NCI-H524 treated with DMSO at 0.1 percent for 48 hours (cell line): ENCODE measurements at regions not wholly inside any gene's neighbourhood (a gene's known extent, or its start where the extent isn't known, plus 50 kb on each side); places are given as distances from the start of the nearest gene placed in this dataset.
A peak's percentile ranks its signal among the peaks of the same experiment; 100 is the strongest.

Experiments used
- DNase-seq: peaks from one replicate; lab custom pipeline; 2025; lab: John Stamatoyannopoulos, UW

GRCh38 chr5:51908215-51908614 lies 525.0 kb downstream of the ISL1 start:
- DNase-seq: no peak

GRCh38 chr5:51944500-51945125 lies 561.4 kb downstream of the ISL1 start:
- DNase-seq: no peak

- DNase-seq: no peak
These were observed 575.2 kb downstream of the ISL1 start for GRCh38 chr5:51958473-51958872.

GRCh38 chr5:51960617-51961121 lies 577.4 kb downstream of the ISL1 start:
- DNase-seq: no peak

GRCh38 chr5:51961154-51961562 lies 577.9 kb downstream of the ISL1 start:
- no peak for DNase-seq

- no peak for DNase-seq
These were observed 585.5 kb downstream of the ISL1 start for GRCh38 chr5:51968756-51969155.

GRCh38 chr5:51974834-51975233 lies 591.6 kb downstream of the ISL1 start:
- no peak for DNase-seq

- DNase-seq: no peak
These were observed 593.8 kb downstream of the ISL1 start for GRCh38 chr5:51977014-51977413.

GRCh38 chr5:51983161-51983560 lies 599.9 kb downstream of the ISL1 start:
- no peak for DNase-seq

GRCh38 chr5:51986733-51987132 lies 603.5 kb downstream of the ISL1 start:
- no peak for DNase-seq

- no peak for DNase-seq
These were observed 604.0 kb downstream of the ISL1 start for GRCh38 chr5:51987239-51987638.

- DNase-seq: peak; percentile 14
These were observed 604.5 kb downstream of the ISL1 start for GRCh38 chr5:51987669-51988209.

GRCh38 chr5:51988634-51989033 lies 605.4 kb downstream of the ISL1 start:
- DNase-seq: no peak

- DNase-seq: no peak
These were observed 607.0 kb downstream of the ISL1 start for GRCh38 chr5:51990241-51990640.

GRCh38 chr5:51990661-51991180 lies 607.5 kb downstream of the ISL1 start:
- no peak for DNase-seq

GRCh38 chr5:51991940-51992339 lies 608.7 kb downstream of the ISL1 start:
- DNase-seq: no peak

GRCh38 chr5:51995773-51996306 lies 612.6 kb downstream of the ISL1 start:
- no peak for DNase-seq

- no peak for DNase-seq
These were observed 613.2 kb downstream of the ISL1 start for GRCh38 chr5:51996356-51996861.

GRCh38 chr5:51997500-51997899 lies 614.3 kb downstream of the ISL1 start:
- no peak for DNase-seq

GRCh38 chr5:51997949-51998348 lies 614.7 kb downstream of the ISL1 start:
- peak; percentile 55 for DNase-seq

GRCh38 chr5:52007230-52007858 lies 624.1 kb downstream of the ISL1 start:
- peak; percentile 35 for DNase-seq

- DNase-seq: no peak
These were observed 627.2 kb downstream of the ISL1 start for GRCh38 chr5:52010454-52010853.

GRCh38 chr5:52013523-52013922 lies 630.3 kb downstream of the ISL1 start:
- no peak for DNase-seq
